GM21515 (cell line): ENCODE measurements at regions not wholly inside any gene's neighbourhood (a gene's known extent, or its start where the extent isn't known, plus 50 kb on each side); places are given as distances from the start of the nearest gene placed in this dataset.
"Not testable (repeated sequence)": the region's sequence is repeated elsewhere in the genome, so short reads cannot be mapped to it uniquely, and the experiment has no call there.

Source experiments
- ATAC-seq: cut with Tn5 transposase; IDR thresholded peaks from one replicate; pipeline ENCODE4 v1.9.1; 2021; ENCODE audit not compliant: unreplicated experiment

DNA sequence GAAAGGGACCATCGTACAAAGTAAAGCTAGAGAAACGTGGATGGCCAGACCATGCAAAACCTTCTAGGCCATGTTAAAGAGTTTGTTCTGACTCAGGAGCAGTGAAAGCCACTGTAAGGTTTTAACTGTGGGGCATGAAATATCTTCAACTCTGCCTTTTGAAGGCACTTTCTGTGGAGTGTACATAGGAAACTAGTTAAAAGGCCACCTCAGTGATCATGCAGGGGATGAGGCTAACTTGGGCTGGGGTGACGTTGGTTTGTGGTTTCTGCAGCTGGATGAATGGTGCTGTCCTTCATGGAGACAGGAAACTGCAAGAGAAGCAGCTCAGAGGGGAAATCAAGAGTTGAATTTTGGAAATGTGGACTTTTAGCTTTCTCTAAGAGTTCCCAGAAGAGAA lies 190.7 kb downstream of the CDCA7 start:
- ATAC-seq = no peak

DNA sequence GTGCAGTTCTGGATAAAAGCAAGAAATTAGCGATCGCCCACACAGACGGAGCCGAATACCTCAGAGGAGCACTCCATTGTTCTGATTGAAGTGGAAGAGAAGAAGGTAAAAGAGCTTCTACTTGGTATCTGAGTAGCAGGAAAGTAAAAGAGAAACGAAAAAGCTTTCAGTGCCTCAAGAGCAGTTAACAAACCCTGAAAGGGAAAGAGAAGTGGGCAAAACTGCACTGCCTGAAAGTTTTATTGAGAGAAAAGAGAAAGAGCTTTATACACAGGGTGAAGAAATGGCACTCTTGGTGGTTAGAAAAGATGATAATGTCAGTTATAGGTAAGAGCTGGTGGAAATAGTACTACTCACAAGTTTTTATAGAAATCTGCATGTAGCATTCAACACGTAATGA lies 192.8 kb downstream of the CDCA7 start:
- no peak for ATAC-seq

DNA sequence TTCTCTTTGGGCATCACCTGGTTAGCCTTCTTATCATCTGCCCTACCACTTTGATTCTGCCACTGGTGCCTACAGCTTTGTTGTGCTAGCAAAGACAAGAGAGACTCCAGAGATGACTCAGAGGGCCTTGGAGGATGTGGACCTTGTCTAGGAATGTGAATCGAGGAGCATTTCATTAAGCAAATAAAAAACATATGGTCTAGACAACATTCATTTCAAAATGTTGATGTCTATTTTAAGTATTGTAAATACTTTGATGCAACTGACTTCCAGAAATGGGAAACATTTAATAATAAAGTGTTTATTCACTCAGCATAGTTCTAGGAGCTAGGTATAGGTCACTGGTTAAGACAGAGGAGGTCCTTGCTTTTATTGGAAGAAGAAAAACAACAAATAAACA lies 195.5 kb downstream of the CDCA7 start:
- ATAC-seq = no peak

DNA sequence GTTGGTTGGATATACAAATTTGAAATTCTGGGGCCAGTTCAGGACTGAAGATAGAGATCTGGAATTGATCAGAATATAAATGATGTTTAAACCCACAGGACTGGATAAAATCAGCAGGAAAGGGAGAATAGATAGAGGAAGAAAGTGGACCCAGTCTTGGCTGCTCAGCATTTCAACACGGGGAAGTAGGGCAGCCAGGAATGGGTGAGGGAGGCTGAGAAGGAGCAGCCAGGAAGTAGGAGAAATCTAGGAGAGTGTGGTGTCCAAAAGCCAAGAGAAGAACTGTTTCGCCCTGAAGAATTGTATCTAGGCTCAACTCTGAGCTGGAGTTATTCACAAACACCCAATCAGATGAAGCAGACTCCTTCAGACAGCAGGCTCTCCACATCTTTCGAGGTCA lies 197.9 kb downstream of the CDCA7 start:
- ATAC-seq = no peak

DNA sequence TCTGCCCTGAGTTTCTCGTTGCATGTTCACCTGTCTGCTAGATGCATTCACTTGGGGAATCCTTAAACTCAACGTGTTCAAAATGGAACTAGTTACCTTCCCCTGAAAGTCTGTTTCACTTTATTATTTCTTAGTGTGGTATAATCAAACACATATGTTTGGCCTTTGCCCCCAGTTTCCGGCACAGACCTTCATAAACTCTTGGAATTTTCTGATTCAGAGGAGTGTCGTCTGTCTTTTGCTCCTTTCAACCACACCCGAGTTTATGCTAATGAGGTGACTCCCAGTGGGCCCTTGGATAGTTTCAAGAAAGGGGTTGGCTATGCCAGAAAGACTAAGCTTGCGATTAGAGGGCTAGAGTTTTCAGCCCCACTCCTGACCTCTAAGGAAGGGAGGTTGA lies 198.9 kb downstream of the CDCA7 start:
- no peak for ATAC-seq

DNA sequence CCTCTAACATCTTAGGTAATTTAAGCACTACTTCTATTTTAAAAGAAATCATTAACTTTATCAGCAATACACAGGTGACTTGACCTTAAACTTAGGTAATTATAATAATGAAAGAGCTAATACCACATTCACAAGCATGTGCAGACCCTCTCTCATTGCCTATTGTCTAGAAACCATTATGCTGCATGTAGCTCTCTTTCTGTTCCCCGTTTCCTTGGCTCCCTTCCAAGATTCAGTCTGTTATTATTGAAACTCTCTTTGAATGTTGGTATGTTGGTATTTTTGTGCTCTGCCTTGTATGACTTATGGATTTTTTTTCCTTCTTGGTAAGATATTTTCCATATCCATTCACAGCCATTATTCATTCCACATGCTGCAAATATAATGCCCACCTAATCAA lies 201.2 kb downstream of the CDCA7 start:
- ATAC-seq = no peak

DNA sequence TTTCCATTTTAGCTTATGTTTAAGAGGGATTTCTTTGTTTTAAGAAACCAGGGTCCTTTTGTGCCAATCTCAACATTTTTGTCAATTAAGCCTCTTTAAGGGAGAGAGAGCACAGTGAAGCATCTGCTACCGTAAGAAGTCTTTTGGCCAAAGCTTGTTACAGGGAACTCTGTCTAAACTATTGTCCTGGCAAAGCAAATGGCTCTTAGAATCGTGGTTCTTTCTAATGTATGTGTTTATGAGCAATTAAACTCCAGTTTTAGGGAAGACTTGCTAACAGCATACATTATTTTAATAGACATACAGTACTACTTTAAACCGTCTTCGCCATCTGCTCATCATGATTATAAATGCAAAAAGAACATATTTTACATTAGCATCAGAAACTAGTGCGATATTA lies 202.1 kb downstream of the CDCA7 start:
- no peak for ATAC-seq

DNA sequence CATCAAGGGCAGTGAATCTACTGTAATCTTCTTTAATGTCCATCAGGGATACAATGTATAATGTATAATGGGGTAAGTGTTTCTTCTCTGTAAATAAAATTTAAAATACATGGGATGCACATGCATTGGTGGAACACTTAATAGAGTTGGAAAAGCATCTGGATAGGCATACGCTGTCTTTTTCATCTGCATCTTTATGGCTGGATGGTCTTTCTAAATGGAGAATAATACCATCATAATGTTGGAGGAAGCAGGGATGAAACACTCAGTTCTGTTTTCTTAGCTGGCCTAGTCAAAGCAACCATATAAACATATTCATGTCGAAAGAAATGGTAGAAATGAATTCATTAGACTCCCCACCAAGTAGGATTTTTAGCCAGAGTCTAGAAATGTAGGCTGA lies 202.8 kb downstream of the CDCA7 start:
- ATAC-seq = no peak

DNA sequence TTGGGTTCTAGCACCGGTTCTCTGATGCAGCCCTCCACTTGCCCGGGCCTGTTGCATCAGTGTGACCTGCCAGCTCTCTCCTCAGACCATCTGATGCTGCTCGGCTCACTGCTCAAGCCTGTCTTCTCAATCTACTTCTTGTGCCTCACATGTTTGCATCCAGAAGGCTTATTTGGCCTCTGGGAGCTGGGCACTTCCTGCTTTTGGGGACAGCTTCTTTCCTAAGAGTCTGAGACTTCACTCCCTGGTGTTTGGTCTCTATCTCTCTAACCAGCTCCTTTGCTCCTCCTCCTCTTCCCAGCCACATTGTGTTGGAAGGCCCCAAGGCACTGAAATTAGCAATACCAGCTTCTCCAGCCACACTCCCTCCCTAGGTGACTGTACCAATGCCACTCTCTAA lies 212.8 kb downstream of the CDCA7 start:
- ATAC-seq = no peak

DNA sequence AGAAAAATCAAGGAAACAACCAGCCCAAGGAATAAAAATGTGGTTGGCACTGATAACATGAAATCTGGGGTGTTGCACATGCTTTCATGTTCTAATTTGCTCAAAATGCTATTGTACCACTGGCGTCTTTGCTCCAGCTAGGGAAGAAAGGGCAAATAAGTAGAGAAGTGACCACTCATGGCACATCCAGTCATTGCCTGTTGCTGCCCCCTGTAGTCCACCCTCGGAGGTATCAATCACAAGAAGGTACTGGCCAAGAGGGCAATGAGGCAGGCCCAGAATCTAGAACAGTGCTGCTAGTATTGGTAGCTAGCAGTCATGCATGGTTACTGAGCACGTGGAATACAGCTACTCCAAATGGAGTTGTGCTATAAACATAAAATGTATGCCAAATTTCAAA lies 213.4 kb downstream of the CDCA7 start:
- no peak for ATAC-seq

DNA sequence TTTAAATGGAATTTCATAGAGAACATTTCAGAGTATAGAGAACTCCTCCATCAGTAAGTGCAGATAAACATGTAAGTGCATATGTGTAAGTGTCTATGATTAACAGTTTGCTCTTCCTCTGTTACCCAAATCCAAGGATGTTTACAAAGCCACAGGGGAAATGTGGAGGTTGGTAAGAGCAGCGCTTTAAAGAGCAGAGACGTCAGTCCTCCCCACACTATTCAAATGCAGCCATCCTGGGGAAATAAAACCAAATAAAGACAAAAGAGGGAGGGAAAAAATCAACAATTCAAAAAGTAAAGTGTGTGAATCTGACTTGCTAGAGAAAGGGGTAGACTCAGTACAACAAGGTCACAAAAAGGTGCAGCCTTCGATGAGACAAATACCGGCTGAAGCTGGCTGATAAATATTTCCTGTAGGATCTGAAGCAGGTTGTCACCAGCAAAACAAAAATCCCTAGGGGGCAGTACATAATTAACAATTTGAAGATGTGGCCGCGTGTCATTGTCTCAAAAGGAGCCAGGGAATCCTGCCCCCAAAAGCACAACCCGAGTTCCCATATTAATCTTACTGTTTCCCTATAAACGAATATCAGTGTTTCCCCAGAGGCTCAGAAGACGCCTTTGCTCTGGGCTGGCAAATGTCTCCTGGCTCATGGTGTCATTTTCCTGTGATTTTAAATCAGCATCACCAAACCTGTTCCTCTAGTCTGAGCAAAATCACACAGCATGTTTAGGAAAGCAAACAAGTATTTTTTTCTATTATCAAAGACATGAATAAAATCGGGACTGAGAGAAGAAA lies 216.5 kb downstream of the CDCA7 start:
- no peak for ATAC-seq

DNA sequence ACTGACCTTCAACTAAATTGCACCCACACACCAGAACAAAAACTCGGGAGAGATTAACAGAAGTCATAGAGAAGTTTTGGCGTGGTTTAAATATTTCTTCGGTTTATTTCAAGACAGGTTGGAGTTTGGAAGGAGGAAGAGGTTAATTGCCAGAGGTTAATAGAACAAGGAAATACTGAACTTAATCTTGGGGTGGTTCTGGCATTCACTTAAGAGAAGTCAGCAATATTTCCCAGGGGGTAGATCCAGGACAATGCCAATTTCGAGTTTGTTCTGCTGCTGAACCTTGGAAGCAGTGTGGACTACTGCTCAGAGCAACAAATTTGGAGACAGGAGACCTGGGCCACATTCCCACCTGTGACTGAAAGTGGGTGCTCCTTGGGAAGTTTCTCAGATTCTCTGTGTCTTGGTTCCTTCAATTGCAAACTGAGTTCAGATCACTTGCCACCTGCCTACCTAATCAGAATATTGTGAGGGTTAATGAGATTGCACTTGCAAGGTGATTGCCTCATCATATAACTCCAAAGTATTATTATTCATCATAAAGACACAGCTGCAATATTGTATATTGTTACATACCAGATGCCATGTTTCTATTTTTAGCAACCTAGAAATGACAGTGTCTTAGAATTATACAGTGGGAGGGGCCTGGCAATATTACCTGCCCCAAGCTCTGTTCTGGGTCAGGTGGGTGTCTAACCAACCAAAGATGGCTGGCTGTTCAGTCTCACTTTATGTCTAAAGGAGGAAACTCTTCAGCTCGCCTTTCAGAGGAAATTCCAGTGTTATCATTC lies 217.4 kb downstream of the CDCA7 start:
- no peak for ATAC-seq

DNA sequence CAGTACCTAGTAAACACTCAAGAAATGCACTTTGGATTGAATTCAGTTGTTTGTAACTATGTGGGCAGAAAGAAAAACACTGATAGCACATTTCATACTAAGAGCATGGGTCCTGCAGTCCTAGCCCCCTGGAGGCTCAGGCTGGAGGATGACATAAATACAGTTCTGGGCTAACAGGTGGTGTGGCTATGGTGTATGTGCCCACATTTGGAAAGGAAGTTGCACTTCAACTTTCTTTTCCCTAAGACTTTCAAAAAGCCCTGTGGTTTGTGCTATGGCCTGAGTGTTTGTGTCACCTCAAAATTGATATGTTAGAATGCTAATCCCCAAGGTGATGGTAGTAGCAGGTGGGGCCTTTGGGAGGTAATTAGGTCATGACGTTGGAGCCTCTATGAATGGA lies 218.2 kb downstream of the CDCA7 start:
- ATAC-seq = no peak

DNA sequence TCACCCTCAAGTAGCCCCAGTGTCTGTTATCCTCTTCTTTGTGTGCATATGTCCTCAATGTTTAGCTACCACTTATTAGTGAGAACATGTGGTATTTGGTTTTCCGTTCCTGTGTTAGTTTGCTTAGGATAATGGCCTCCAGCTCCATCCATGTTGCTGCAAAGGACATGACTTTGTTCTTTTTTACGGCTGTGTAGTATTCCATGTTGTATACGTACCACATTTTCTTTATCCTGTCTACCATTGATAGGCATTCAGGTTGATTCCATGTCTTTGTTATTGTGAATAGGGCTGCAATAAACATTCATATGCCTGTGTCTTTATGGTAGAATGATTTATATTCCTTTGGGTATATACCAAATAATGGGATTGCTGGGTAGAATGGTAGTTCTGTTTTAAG lies 219.1 kb downstream of the CDCA7 start:
- not testable (repeated sequence) for ATAC-seq

DNA sequence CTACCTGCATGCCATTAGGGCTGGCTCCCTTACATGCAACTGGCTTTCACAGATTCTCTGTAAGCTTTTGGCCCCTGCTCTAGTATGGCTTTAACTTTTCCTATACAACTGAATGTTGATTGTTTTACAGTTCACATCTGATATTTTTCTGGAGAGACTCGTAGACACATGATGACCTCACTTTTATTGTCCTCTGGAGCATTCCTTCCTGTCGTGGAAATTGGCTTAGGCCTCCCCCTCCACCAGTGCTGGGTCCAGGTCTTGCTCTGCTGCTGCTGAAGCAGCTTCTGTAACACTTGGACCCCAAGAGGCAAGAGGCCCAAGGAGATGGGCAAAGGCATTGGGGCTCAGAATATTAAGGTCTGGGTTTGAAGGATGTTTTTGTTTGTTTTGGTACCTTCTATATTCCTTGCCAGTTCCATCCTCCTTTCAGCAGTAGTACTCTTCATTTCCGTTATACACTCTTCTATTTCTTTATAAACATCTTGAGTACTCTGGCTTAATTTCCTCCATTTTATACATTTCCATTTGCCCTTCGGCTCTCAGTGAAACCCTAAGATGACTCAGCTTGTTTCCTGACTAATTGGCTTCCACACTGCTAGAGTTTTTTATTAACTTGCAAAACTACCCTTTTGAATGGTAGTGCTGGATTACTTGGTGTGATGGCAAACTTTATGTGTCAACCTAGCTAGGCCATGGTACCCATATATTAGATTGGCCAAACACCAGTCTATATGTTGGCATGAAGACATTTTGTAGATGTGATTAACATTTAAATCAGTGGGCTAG lies 219.8 kb downstream of the CDCA7 start:
- no peak for ATAC-seq

DNA sequence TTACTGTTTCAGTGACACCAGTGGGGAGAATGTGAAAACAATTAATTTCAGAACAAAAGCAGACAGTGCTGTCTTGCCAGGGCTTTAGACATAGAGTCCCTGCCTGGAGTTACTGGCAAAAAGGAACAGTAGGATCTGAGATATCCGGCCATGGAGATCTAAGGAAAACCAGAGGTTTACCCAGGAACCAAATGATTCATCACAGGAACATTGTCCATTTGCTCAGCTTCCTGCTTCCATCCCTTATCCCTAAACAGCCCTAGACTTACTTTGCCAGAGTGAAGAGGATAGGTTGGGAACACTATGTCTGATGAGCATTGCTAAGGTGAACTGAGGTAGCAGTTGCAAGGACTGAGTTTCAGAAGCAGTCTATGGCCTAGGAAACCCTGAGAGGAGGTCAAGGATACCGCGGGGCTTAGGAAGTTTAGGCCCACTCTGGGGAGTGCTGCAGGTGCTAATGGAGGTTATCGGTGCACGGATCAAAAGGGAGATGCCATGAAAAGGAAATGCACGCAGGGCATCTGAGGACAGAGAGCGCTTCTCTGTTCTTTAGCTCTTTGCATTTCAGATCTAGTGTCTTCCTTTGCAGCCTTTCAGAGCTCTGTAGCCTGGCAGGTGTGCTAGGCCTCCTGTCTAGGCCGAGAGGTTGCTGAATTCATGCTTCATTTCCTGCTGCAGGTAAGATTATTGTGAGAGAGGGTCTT lies 223.9 kb downstream of the CDCA7 start:
- no peak for ATAC-seq

DNA sequence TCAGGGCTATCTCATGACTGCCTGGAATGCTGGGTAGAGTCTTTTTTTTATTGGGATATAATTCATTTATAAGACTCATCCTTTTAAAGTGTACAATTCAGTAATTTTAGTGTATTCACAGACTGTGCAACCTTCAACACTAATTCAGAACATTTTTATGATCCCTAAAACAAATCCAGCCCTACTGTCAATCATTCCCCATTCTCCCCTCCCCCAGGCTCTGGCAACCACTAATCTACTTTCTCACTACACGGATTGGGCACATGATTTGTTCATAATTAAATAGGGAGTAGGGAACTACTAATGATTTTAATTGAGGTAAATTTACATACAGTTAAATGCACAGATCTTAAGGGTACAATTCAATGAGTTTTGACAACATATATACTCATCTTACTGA lies 225.7 kb downstream of the CDCA7 start:
- no peak for ATAC-seq

DNA sequence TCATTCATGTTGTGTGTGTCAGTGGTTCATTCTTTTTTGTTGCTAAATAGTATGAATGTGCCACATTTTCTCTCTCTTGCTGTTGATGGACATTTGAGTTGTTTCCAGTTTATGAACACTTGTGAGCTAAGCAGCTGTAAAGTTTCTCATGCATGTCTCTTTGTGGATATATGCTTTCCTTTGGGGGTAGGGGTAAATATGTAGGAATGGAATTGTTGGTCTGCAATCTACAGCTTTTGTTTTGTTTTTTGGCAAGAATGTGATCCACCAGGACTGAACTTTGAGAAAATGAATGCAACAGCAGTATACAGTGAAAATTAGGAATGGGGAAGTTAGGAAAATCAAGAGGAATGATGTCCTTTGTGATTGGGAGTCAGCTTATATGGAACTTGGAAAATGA lies 226.3 kb downstream of the CDCA7 start:
- no peak for ATAC-seq

DNA sequence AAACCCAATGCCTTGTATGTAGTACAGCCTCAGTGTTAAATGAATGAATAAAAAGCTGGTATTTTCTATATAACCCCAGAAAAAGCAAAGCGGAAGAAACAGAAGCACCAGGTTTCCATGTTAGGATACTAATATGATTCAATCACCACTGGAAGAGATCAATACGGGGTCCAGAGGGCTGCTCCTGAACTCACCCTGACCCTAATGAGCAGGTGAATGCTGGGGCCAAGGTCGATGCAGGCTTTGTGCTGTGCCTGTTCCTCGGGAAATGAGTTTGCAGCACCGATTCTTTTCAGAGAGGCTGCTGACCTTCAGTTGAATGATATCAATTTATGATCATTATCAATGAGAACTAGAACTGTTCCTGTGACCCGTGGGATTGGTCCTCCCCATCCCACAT lies 228.5 kb downstream of the CDCA7 start:
- ATAC-seq = no peak

DNA sequence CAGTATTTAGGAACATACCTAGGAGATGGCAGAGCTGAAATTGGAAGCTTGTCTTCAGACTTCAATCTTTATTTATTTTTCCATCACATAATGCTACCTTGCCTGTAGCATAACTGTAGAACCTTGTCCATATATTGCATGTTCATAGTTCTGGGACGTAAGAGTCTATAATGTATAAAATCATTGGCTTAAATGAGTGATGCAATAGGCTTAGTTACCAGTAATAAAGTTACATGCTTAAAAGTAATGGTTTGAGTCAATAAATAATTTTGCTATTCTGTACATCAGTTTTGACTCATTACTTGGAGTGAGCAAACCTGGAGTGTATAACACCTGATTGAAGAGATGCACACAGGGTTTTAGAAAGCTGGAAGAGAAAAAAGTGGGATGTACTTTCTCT lies 229.3 kb downstream of the CDCA7 start:
- no peak for ATAC-seq
